SU-DHL-6 (cell line): ENCODE measurements at regions not wholly inside any gene's neighbourhood (a gene's known extent, or its start where the extent isn't known, plus 50 kb on each side); places are given as distances from the start of the nearest gene placed in this dataset.
"Not testable (repeated sequence)": the region's sequence is repeated elsewhere in the genome, so short reads cannot be mapped to it uniquely, and the experiment has no call there.

Experiments
- H2AFZ ChIP-seq: fragments of 200-600 bp; sonication (generic); 2 replicates; pipeline ENCODE4 v1.6.1; 2014; ENCODE audit warnings: low read depth, mild to moderate bottlenecking, moderate library complexity, mixed read lengths, antibody characterized with exemption, low read length; ENCODE audit not compliant: severe bottlenecking
- H3F3A ChIP-seq: fragments of 200-600 bp; shearing (Covaris generic); 2 replicates; pipeline ENCODE4 v1.6.0; 2016; ENCODE audit warnings: antibody characterized with exemption, mild to moderate bottlenecking; ENCODE audit not compliant: insufficient read depth
- H3K27ac ChIP-seq: fragments of 200-600 bp; sonication (generic); 2 replicates; pipeline ENCODE4 v1.5.1; 2016; ENCODE audit warnings: low read depth, mild to moderate bottlenecking, low read length, moderate library complexity, mixed read lengths
- H3K27me3 ChIP-seq: fragments of 200-600 bp; sonication (generic), shearing (Covaris generic); 2 replicates; pipeline ENCODE4 v1.6.0; 2014; ENCODE audit warnings: mild to moderate bottlenecking, low read length
- H3K36me3 ChIP-seq: fragments of 200-600 bp; sonication (generic); 2 replicates; pipeline ENCODE4 v1.6.1; 2014; ENCODE audit warnings: mild to moderate bottlenecking, low read length, mixed read lengths
- H3K4me2 ChIP-seq: fragments of 300-600, 200-600 bp; shearing (Covaris generic), sonication (generic); 2 replicates; pipeline ENCODE4 v1.6.0; 2014; ENCODE audit warnings: low read length, low read depth, mild to moderate bottlenecking; ENCODE audit not compliant: poor library complexity, severe bottlenecking
- H3K4me3 ChIP-seq: fragments of 200-600 bp; sonication (generic); 2 replicates; pipeline ENCODE4 v1.5.1; 2014; ENCODE audit warnings: antibody characterized with exemption, low read length, mild to moderate bottlenecking, mixed read lengths; ENCODE audit not compliant: insufficient read depth, poor library complexity, severe bottlenecking
- H3K79me2 ChIP-seq: fragments of 200-600 bp; sonication (generic); 2 replicates; pipeline ENCODE4 v1.6.1; 2014; ENCODE audit warnings: mild to moderate bottlenecking, low read length, moderate library complexity; ENCODE audit not compliant: insufficient read depth
- H3K9ac ChIP-seq: fragments of 200-600 bp; sonication (generic); 2 replicates; pipeline ENCODE4 v1.7.0; 2014; ENCODE audit warnings: mild to moderate bottlenecking, low read length
- H3K9me2 ChIP-seq: fragments of 200-600 bp; sonication (generic); replicated peaks from 2 replicates; pipeline ENCODE4 v1.6.1; 2014; ENCODE audit warnings: low read length; ENCODE audit not compliant: insufficient read depth
- H3K9me3 ChIP-seq: fragments of 200-600 bp; sonication (generic); 2 replicates; pipeline ENCODE4 v1.6.1; 2014; ENCODE audit warnings: low read length, mixed read lengths; ENCODE audit not compliant: insufficient read depth
- H4K20me1 ChIP-seq: fragments of 200-600 bp; sonication (generic); 2 replicates; pipeline ENCODE4 v1.6.1; 2014; ENCODE audit warnings: low read depth, mild to moderate bottlenecking, antibody characterized with exemption, low read length, moderate library complexity, mixed read lengths
- EZH2phosphoT487 ChIP-seq: fragments of 200-600 bp; sonication (generic), shearing (Covaris generic); conservative IDR thresholded peaks from 2 replicates; pipeline ENCODE4 v1.6.1; 2018; ENCODE audit warnings: mild to moderate bottlenecking, antibody characterized with exemption, low read length, moderate library complexity, mixed read lengths
- TF ChIP-seq, protein P1 (sequence below): fragments of 200-600 bp; sonication (generic); IDR thresholded peaks from one replicate; pipeline ENCODE4 v1.5.1; 2017; ENCODE audit warnings: antibody characterized with exemption, mild to moderate bottlenecking, low read length, moderate library complexity; ENCODE audit not compliant: insufficient read depth, poor library complexity, severe bottlenecking

GRCh38 chr10:130513686-130514476 lies 377.7 kb downstream of the GLRX3 start:
- Histone ChIP-seq H3K27me3 (no peaks in the 10 kb centered on the region), H3F3A (no peaks in the 10 kb centered on the region), H3K4me2 (no peak overlapping the region), H4K20me1 (no peaks in the 10 kb centered on the region), H2AFZ (no peak overlapping the region), H3K4me3 (no peak overlapping the region), H3K27ac (no peak overlapping the region), H3K79me2 (no peaks in the 10 kb centered on the region), H3K9me3 (no peaks in the 10 kb centered on the region), H3K9ac (no peak overlapping the region), H3K36me3 (no peaks in the 10 kb centered on the region), H3K9me2 (no peaks in the 10 kb centered on the region)
- no peak for TF ChIP-seq EZH2phosphoT487
- TF ChIP-seq, protein P1, sequence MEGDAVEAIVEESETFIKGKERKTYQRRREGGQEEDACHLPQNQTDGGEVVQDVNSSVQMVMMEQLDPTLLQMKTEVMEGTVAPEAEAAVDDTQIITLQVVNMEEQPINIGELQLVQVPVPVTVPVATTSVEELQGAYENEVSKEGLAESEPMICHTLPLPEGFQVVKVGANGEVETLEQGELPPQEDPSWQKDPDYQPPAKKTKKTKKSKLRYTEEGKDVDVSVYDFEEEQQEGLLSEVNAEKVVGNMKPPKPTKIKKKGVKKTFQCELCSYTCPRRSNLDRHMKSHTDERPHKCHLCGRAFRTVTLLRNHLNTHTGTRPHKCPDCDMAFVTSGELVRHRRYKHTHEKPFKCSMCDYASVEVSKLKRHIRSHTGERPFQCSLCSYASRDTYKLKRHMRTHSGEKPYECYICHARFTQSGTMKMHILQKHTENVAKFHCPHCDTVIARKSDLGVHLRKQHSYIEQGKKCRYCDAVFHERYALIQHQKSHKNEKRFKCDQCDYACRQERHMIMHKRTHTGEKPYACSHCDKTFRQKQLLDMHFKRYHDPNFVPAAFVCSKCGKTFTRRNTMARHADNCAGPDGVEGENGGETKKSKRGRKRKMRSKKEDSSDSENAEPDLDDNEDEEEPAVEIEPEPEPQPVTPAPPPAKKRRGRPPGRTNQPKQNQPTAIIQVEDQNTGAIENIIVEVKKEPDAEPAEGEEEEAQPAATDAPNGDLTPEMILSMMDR = no peak

- H3K9me2 ChIP-seq = no peaks in the 10 kb centered on the region
- no peaks in the 10 kb centered on the region for H3K27me3 ChIP-seq
- no peaks in the 10 kb centered on the region for H3K79me2 ChIP-seq
- H3K9ac ChIP-seq = no peak overlapping the region
- no peaks in the 10 kb centered on the region for H3F3A ChIP-seq
- no peaks in the 10 kb centered on the region for H3K36me3 ChIP-seq
- H2AFZ ChIP-seq = no peak overlapping the region
- no peaks in the 10 kb centered on the region for H4K20me1 ChIP-seq
- no peak for TF ChIP-seq EZH2phosphoT487
- TF ChIP-seq, protein P1 = no peak
- no peaks in the 10 kb centered on the region for H3K9me3 ChIP-seq
- H3K4me3 ChIP-seq = no peak overlapping the region
- H3K4me2 ChIP-seq = no peak overlapping the region
- no peak overlapping the region for H3K27ac ChIP-seq
Measured at GRCh38 chr10:130515670-130516069, 379.5 kb downstream of the GLRX3 start.

DNA sequence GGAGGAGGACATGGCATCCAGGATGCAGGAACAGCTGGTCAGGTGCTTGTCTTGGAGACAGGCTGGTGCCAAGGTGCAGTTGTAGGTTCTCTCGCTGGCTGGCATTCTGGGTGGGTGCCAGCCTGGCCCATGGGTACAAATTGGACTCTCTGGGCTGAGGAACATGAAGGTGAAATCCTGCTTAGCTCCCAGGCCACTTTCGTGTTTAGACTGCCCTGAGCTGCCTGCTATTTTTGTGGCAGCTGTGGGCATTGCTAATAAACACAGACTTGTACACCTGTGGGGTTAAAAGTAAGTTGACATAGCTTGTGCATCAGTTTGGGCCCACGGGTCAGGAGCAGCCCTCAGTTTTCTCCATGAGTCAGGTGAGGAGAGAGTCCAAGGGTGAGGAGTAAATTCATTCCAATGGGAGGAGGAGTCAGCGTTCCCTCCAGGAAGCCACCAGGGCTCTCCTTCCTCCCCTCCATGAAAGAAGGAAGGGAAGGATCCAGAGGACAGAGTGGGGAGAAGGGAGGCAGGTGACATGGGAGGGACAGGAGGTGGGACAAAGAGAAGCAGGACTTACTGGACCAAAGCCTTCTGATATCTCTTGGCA lies 380.0 kb downstream of the GLRX3 start:
- Histone ChIP-seq H3K4me3 (no peak overlapping the region), H3K27ac (no peak overlapping the region), H2AFZ (no peak overlapping the region), H3K9me2 (no peaks in the 10 kb centered on the region), H3F3A (no peaks in the 10 kb centered on the region), H3K9ac (no peak overlapping the region), H3K9me3 (no peaks in the 10 kb centered on the region), H3K79me2 (no peaks in the 10 kb centered on the region), H3K4me2 (no peak overlapping the region), H3K36me3 (no peaks in the 10 kb centered on the region), H4K20me1 (no peaks in the 10 kb centered on the region), H3K27me3 (no peaks in the 10 kb centered on the region)
- TF ChIP-seq, protein P1 = no peak
- no peak for TF ChIP-seq EZH2phosphoT487

DNA sequence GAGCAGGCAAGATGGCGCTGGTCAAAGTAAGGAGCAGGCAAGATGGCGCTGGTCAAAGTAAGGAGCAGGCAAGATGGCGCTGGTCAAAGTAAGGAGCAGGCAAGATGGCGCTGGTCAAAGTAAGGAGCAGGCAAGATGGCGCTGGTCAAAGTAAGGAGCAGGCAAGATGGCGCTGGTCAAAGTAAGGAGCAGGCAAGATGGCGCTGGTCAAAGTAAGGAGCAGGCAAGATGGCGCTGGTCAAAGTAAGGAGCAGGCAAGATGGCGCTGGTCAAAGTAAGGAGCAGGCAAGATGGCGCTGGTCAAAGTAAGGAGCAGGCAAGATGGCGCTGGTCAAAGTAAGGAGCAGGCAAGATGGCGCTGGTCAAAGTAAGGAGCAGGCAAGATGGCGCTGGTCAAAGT lies 382.7 kb downstream of the GLRX3 start:
- H4K20me1 ChIP-seq, H3K79me2 ChIP-seq, H2AFZ ChIP-seq, H3K4me2 ChIP-seq, H3K9ac ChIP-seq, H3K4me3 ChIP-seq, H3K27me3 ChIP-seq, H3K27ac ChIP-seq, H3K9me3 ChIP-seq, H3K36me3 ChIP-seq, H3F3A ChIP-seq, H3K9me2 ChIP-seq: not testable (repeated sequence)
